ENCODE measurements at regions not wholly inside any gene's neighbourhood (a gene's known extent, or its start where the extent isn't known, plus 50 kb on each side); places are given as distances from the start of the nearest gene placed in this dataset.

DNA sequence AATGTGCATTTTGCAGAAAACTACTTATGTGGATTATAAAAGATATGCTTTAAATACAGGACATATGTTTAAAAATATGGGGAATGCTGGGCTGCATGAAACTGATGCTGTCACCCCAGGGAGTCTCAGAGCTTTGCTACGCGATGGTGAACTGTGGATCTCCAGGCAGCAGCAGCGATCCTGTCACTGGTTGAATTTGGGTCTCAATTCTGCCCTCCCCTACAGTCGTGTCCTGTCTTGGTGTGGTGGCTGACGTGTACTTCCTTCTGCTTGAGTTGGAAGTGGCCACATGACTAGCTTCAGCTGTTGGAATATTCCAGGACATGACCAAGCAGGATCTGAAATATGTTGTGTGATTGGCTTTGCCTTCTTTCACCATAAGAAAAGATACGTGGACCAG is 222.9 kb upstream of the AJAP1 start:
- Histone ChIP-seq H3K9ac (ENCODE audit: low read length in 3 of 3) (no peak overlapping the region), H3K27ac (ENCODE audit: low read depth in 2 of 2, low read length in 2 of 2) (no peak overlapping the region), H3K36me3 (ENCODE audit: control insufficient read depth in 2 of 3, insufficient read depth in 3 of 3, low read length in 3 of 3) (no peaks in the 10 kb centered on the region), H3K4me3 (ENCODE audit: low read length in 3 of 3) (no peak overlapping the region), H3K4me1 (ENCODE audit: control insufficient read depth in 2 of 3, insufficient read depth in 2 of 3, low read depth in 1 of 3, low read length in 3 of 3) (peaks cover 0 to 2% (median 0%) of the 10 kb centered on the region in 3 donors), H3K9me3 (ENCODE audit: control insufficient read depth in 2 of 3, insufficient read depth in 1 of 3, low read length in 3 of 3) (no peaks in the 10 kb centered on the region), H3K27me3 (ENCODE audit: control insufficient read depth, insufficient read depth, low read length) (no peaks in the 10 kb centered on the region)
- FAIRE-seq, result no peak
- intact Hi-C loops (cut with DNase I), result no loop called here
- TF ChIP-seq, protein P1, sequence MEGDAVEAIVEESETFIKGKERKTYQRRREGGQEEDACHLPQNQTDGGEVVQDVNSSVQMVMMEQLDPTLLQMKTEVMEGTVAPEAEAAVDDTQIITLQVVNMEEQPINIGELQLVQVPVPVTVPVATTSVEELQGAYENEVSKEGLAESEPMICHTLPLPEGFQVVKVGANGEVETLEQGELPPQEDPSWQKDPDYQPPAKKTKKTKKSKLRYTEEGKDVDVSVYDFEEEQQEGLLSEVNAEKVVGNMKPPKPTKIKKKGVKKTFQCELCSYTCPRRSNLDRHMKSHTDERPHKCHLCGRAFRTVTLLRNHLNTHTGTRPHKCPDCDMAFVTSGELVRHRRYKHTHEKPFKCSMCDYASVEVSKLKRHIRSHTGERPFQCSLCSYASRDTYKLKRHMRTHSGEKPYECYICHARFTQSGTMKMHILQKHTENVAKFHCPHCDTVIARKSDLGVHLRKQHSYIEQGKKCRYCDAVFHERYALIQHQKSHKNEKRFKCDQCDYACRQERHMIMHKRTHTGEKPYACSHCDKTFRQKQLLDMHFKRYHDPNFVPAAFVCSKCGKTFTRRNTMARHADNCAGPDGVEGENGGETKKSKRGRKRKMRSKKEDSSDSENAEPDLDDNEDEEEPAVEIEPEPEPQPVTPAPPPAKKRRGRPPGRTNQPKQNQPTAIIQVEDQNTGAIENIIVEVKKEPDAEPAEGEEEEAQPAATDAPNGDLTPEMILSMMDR (IDR thresholded peaks at IDR 0.05; ENCODE audit: borderline replicate concordance, extremely low read depth, insufficient read depth), result no peak
- peak in 1 of 5 donors; percentile 12 for DNase-seq

GRCh38 chr1:4433075-4433474 is 221.3 kb upstream of the AJAP1 start:
- no peak for FAIRE-seq
- Histone ChIP-seq H3K4me1 (ENCODE audit: control insufficient read depth in 2 of 3, insufficient read depth in 2 of 3, low read depth in 1 of 3, low read length in 3 of 3) (no peaks in the 10 kb centered on the region), H3K9ac (ENCODE audit: low read length in 3 of 3) (no peak overlapping the region), H3K9me3 (ENCODE audit: control insufficient read depth in 2 of 3, insufficient read depth in 1 of 3, low read length in 3 of 3) (no peaks in the 10 kb centered on the region), H3K4me3 (ENCODE audit: low read length in 3 of 3) (no peak overlapping the region), H3K27me3 (ENCODE audit: control insufficient read depth, insufficient read depth, low read length) (no peaks in the 10 kb centered on the region), H3K36me3 (ENCODE audit: control insufficient read depth in 2 of 3, insufficient read depth in 3 of 3, low read length in 3 of 3) (no peaks in the 10 kb centered on the region), H3K27ac (ENCODE audit: low read depth in 2 of 2, low read length in 2 of 2) (no peak overlapping the region)
- TF ChIP-seq, protein P1 (IDR thresholded peaks at IDR 0.05; ENCODE audit: borderline replicate concordance, extremely low read depth, insufficient read depth), result no peak
- intact Hi-C loops (cut with DNase I), result no loop called here
- DNase-seq, result no peak

DNA sequence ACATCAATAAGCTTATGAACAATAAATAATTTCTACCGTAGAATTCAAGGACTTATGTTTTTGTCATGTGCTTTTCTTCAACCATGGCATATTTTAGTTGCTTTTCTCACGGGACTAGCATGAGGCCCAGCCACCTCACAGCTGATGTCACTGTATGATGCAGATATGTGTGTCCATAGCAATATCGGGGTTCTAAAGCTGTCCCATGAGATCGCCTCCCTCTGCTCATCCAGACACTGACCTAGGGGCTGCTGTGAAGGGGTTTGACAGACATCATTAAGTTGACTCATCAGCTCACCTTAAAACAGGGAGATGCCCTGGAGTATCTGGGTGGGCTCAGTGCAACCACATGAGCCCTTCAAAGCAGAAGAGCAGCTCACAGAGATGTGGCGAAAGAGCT is 210.3 kb upstream of the AJAP1 start:
- TF ChIP-seq, protein P1 (IDR thresholded peaks at IDR 0.05; ENCODE audit: borderline replicate concordance, extremely low read depth, insufficient read depth), result no peak
- FAIRE-seq (no peak), DNase-seq (no peak)
- Histone ChIP-seq H3K4me3 (ENCODE audit: low read length in 3 of 3) (no peak overlapping the region), H3K36me3 (ENCODE audit: control insufficient read depth in 2 of 3, insufficient read depth in 3 of 3, low read length in 3 of 3) (no peaks in the 10 kb centered on the region), H3K4me1 (ENCODE audit: control insufficient read depth in 2 of 3, insufficient read depth in 2 of 3, low read depth in 1 of 3, low read length in 3 of 3) (no peaks in the 10 kb centered on the region), H3K9me3 (ENCODE audit: control insufficient read depth in 2 of 3, insufficient read depth in 1 of 3, low read length in 3 of 3) (no peaks in the 10 kb centered on the region), H3K27ac (ENCODE audit: low read depth in 2 of 2, low read length in 2 of 2) (no peak overlapping the region), H3K9ac (ENCODE audit: low read length in 3 of 3) (no peak overlapping the region), H3K27me3 (ENCODE audit: control insufficient read depth, insufficient read depth, low read length) (no peaks in the 10 kb centered on the region)
- intact Hi-C loops (cut with DNase I), result no loop called here

DNA sequence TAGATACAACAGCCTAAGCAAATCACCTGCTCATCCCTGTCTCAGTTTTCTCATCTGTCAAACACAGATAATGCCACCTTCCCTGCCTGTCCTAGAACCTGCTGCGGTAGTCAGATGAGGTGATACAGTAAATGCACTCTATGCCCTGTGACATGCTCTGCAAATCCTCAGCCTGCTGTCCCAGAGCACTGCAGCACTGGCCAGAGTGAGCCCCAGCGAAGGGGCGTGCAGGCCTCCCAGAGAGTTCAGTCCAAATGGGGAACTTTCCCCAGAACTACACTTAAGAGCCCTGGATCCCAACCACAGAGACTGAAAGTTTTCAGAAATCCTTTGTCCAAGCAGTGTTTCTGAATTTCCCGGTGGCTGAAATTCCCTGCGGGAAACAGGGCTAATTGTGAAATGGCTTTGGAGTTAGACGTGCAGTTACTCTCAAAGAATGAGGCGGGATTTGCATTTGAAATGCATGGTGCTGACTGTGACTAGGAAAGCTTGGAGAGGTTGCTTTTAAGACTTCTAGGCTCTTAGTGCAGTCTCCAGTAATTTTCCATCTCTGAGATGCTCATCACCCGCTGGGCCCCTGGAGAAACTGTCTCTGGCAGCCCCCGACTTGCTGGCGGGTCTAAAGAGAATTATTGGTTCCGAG is 206.5 kb upstream of the AJAP1 start:
- no peak overlapping the region for H3K27ac ChIP-seq (ENCODE audit: low read depth in 2 of 2, low read length in 2 of 2)
- intact Hi-C loops (cut with DNase I), result no loop called here
- no peak overlapping the region for H3K9ac ChIP-seq (ENCODE audit: low read length in 3 of 3)
- H3K36me3 ChIP-seq (ENCODE audit: control insufficient read depth in 2 of 3, insufficient read depth in 3 of 3, low read length in 3 of 3), result no peaks in the 10 kb centered on the region
- TF ChIP-seq, protein P1 (IDR thresholded peaks at IDR 0.05; ENCODE audit: borderline replicate concordance, extremely low read depth, insufficient read depth), result no peak
- H3K4me1 ChIP-seq (ENCODE audit: control insufficient read depth in 2 of 3, insufficient read depth in 2 of 3, low read depth in 1 of 3, low read length in 3 of 3), result no peaks in the 10 kb centered on the region
- DNase-seq, result no peak
- H3K9me3 ChIP-seq (ENCODE audit: control insufficient read depth in 2 of 3, insufficient read depth in 1 of 3, low read length in 3 of 3), result no peaks in the 10 kb centered on the region
- FAIRE-seq, result no peak
- no peak overlapping the region for H3K4me3 ChIP-seq (ENCODE audit: low read length in 3 of 3)
- no peaks in the 10 kb centered on the region for H3K27me3 ChIP-seq (ENCODE audit: control insufficient read depth, insufficient read depth, low read length)

Data from kidney (tissue), 13 donors.